Iris pigment epithelial cell (primary cell): ENCODE measurements at regions not wholly inside any gene's neighbourhood (a gene's known extent, or its start where the extent isn't known, plus 50 kb on each side); places are given as distances from the start of the nearest gene placed in this dataset.
A peak's percentile ranks its signal among the peaks of the same experiment; 100 is the strongest.

Source experiments
- DNase-seq: peaks from one replicate; pipeline ENCODE4 v3.0.0-alpha.2; 2011; ENCODE audit warnings: low read depth

- peak; percentile 63 for DNase-seq
Observed at GRCh38 chr1:82565546-82565945, 764.8 kb downstream of the ADGRL2 start.

- peak; percentile 82 for DNase-seq
Observed at GRCh38 chr1:82565146-82565545, 764.4 kb downstream of the ADGRL2 start.

- no peak for DNase-seq
Observed at GRCh38 chr1:82564333-82564732, 763.6 kb downstream of the ADGRL2 start.

- DNase-seq: no peak
Observed at GRCh38 chr1:82562448-82562847, 761.7 kb downstream of the ADGRL2 start.

- no peak for DNase-seq
Observed at GRCh38 chr1:82560566-82560965, 759.8 kb downstream of the ADGRL2 start.

- DNase-seq: no peak
Observed at GRCh38 chr1:82555501-82555900, 754.8 kb downstream of the ADGRL2 start.

- no peak for DNase-seq
Observed at GRCh38 chr1:82549841-82550240, 749.1 kb downstream of the ADGRL2 start.

- peak; percentile 17 for DNase-seq
Observed at GRCh38 chr1:82542766-82543165, 742.0 kb downstream of the ADGRL2 start.

- DNase-seq: no peak
Observed at GRCh38 chr1:82542141-82542540, 741.4 kb downstream of the ADGRL2 start.

- no peak for DNase-seq
Observed at GRCh38 chr1:82540006-82540405, 739.3 kb downstream of the ADGRL2 start.

- peak; percentile 75 for DNase-seq
Observed at GRCh38 chr1:82538876-82539275, 738.1 kb downstream of the ADGRL2 start.

- DNase-seq: no peak
Observed at GRCh38 chr1:82534996-82535395, 734.3 kb downstream of the ADGRL2 start.

- no peak for DNase-seq
Observed at GRCh38 chr1:82525378-82525777, 724.6 kb downstream of the ADGRL2 start.

- DNase-seq: no peak
Observed at GRCh38 chr1:82520611-82521010, 719.9 kb downstream of the ADGRL2 start.

- peak; percentile 0 for DNase-seq
Observed at GRCh38 chr1:82517586-82517985, 716.9 kb downstream of the ADGRL2 start.

GRCh38 chr1:82515650-82516049, 714.9 kb downstream of the ADGRL2 start:
- peak; percentile 1 for DNase-seq

- DNase-seq: no peak
Observed at GRCh38 chr1:82511441-82511840, 710.7 kb downstream of the ADGRL2 start.

GRCh38 chr1:82510431-82510830, 709.7 kb downstream of the ADGRL2 start:
- DNase-seq: no peak

GRCh38 chr1:82507011-82507410, 706.3 kb downstream of the ADGRL2 start:
- no peak for DNase-seq

- DNase-seq: peak; percentile 0
Observed at GRCh38 chr1:82503822-82504221, 703.1 kb downstream of the ADGRL2 start.

- no peak for DNase-seq
Observed at GRCh38 chr1:82499022-82499421, 698.3 kb downstream of the ADGRL2 start.

GRCh38 chr1:82494117-82494516, 693.4 kb downstream of the ADGRL2 start:
- DNase-seq: no peak

GRCh38 chr1:82492159-82492558, 691.4 kb downstream of the ADGRL2 start:
- no peak for DNase-seq

GRCh38 chr1:82491301-82492048, 690.7 kb downstream of the ADGRL2 start:
- DNase-seq: no peak
